Lung (tissue), 11 donors: ENCODE measurements at regions not wholly inside any gene's neighbourhood (a gene's known extent, or its start where the extent isn't known, plus 50 kb on each side); places are given as distances from the start of the nearest gene placed in this dataset.

ENCODE experiments used
- ATAC-seq: fragments of 200-7000 bp; cut with Tn5 transposase; one replicate; pipeline ENCODE4 v1.9.1; 2020; ENCODE audit warnings: moderate number of reproducible peaks; ENCODE audit not compliant: insufficient read depth, low FRiP score
- DNase-seq, 3 donors: peaks; one replicate each; pipeline ENCODE4 v3.0.0-alpha.2; 2013 to 2017
- H3K27ac ChIP-seq, 2 donors: one replicate each; pipeline ENCODE4 v1.5.1; 2013; ENCODE audit warnings: mild to moderate bottlenecking in 2 of 2, moderate library complexity in 2 of 2, control low read depth in 1 of 2, inconsistent platforms in 1 of 2, low read depth in 1 of 2, low read length in 1 of 2
- H3K27me3 ChIP-seq, 3 donors: one replicate each; pipeline ENCODE4 v1.5.1; 2013; ENCODE audit warnings: low read length in 2 of 3; ENCODE audit not compliant: control insufficient read depth in 3 of 3, insufficient read depth in 3 of 3
- H3K36me3 ChIP-seq, 4 donors: one replicate each; pipeline ENCODE4 v1.5.1; 2013; ENCODE audit warnings: low read length in 4 of 4, mild to moderate bottlenecking in 1 of 4, moderate library complexity in 1 of 4; ENCODE audit not compliant: control insufficient read depth in 4 of 4, insufficient read depth in 4 of 4
- H3K4me1 ChIP-seq, 5 donors: one replicate each; pipeline ENCODE4 v1.5.1; 2013; ENCODE audit warnings: low read length in 5 of 5, mild to moderate bottlenecking in 2 of 5, moderate library complexity in 1 of 5; ENCODE audit not compliant: control insufficient read depth in 5 of 5, insufficient read depth in 5 of 5
- H3K4me3 ChIP-seq: one replicate; pipeline ENCODE4 v1.5.1; 2013; ENCODE audit warnings: mild to moderate bottlenecking, control low read depth, moderate library complexity
- H3K9ac ChIP-seq, 2 donors: one replicate each; pipeline ENCODE4 v1.5.1; 2013; ENCODE audit warnings: low read length in 2 of 2, control low read depth in 1 of 2; ENCODE audit not compliant: insufficient read depth in 1 of 2
- H3K9me3 ChIP-seq, 4 donors: one replicate each; pipeline ENCODE4 v1.5.1; 2013; ENCODE audit warnings: low read length in 3 of 4, mild to moderate bottlenecking in 1 of 4, moderate library complexity in 1 of 4; ENCODE audit not compliant: control insufficient read depth in 4 of 4, insufficient read depth in 3 of 4
- CTCF ChIP-seq: IDR thresholded peaks from 2 replicates; pipeline ENCODE4 v1.5.1; 2012; ENCODE audit warnings: mild to moderate bottlenecking; ENCODE audit errors: control extremely low read depth, extremely low read depth
- WGBS, 2 donors: extraction: QIAGEN DNeasy Blood & Tissue Kit; methylation state at CpG; one replicate each; pipeline ENCODE4 v1.1.7; 2013; 5-methylcytosine and 5-hydroxymethylcytosine counted together
- donor health status: control.
- donor health status: control.
- donor health status: Bipolar disorder and iron deficiency.
- donor health status: healthy.
- donor health status: DM: yes; HTN: yes; CAD: no.

GRCh38 chr5:74041913-74042312 lies 415.9 kb downstream of the ARHGEF28 start:
- Histone ChIP-seq H3K36me3 (no peaks in the 10 kb centered on the region), H3K27me3 (no peaks in the 10 kb centered on the region), H3K27ac (no peak overlapping the region), H3K4me3 (no peak overlapping the region), H3K4me1 (peaks cover 0 to 25% (median 6%) of the 10 kb centered on the region in 5 donors), H3K9ac (no peak overlapping the region), H3K9me3 (no peaks in the 10 kb centered on the region)
- TF ChIP-seq CTCF, result no peak
- no peak for ATAC-seq
- no peak for DNase-seq

- Histone ChIP-seq H3K9ac (no peak overlapping the region), H3K36me3 (no peaks in the 10 kb centered on the region), H3K27ac (no peak overlapping the region), H3K4me1 (peaks cover 0 to 27% (median 6%) of the 10 kb centered on the region in 5 donors), H3K27me3 (no peaks in the 10 kb centered on the region), H3K4me3 (no peak overlapping the region), H3K9me3 (no peaks in the 10 kb centered on the region)
- 70 to 82% methylated on average over 5 of the region's 5 CpGs for WGBS, 2 donors
- TF ChIP-seq CTCF, result no peak
- DNase-seq (peak in 1 of 3 donors; percentile 5), ATAC-seq (no peak)
These were observed 415.0 kb downstream of the ARHGEF28 start for GRCh38 chr5:74040811-74041491.

GRCh38 chr5:74040065-74040551 lies 414.1 kb downstream of the ARHGEF28 start:
- Histone ChIP-seq H3K4me3 (no peak overlapping the region), H3K27me3 (no peaks in the 10 kb centered on the region), H3K27ac (no peak overlapping the region), H3K4me1 (peaks cover 0 to 35% (median 11%) of the 10 kb centered on the region in 5 donors), H3K36me3 (no peaks in the 10 kb centered on the region), H3K9ac (no peak overlapping the region), H3K9me3 (no peaks in the 10 kb centered on the region)
- ATAC-seq (no peak), DNase-seq (peak; percentile 67 to 81 (median 71))
- 71 to 81% methylated on average over 2 of the region's 2 CpGs for WGBS, 2 donors
- TF ChIP-seq CTCF, result no peak
